Right lobe of liver (tissue), 4 donors: ENCODE measurements at regions not wholly inside any gene's neighbourhood (a gene's known extent, or its start where the extent isn't known, plus 50 kb on each side); places are given as distances from the start of the nearest gene placed in this dataset.

Source experiments
- POLR2A ChIP-seq: fragments of 450-650 bp; IDR thresholded peaks from one replicate; pipeline ENCODE4 v1.6.1; 2017; ENCODE audit warnings: antibody characterized with exemption, mild to moderate bottlenecking
- TF ChIP-seq, protein P1 (sequence below), 4 donors: fragments of 200-600 bp in 3 of 4; fragments of 450-650 bp in 1 of 4; IDR thresholded peaks; one replicate each; pipeline versions ENCODE4 v1.5.1 to v1.8.0; 2016 to 2022; ENCODE audit warnings: antibody characterized with exemption in 4 of 4, mild to moderate bottlenecking in 2 of 4
- donor health status: DM: no; HTN: no; CAD: no.
- donor health status: DM: no; HTN: no; CAD: no.
- donor health status: DM: no; HTN: yes; CAD: no.

DNA sequence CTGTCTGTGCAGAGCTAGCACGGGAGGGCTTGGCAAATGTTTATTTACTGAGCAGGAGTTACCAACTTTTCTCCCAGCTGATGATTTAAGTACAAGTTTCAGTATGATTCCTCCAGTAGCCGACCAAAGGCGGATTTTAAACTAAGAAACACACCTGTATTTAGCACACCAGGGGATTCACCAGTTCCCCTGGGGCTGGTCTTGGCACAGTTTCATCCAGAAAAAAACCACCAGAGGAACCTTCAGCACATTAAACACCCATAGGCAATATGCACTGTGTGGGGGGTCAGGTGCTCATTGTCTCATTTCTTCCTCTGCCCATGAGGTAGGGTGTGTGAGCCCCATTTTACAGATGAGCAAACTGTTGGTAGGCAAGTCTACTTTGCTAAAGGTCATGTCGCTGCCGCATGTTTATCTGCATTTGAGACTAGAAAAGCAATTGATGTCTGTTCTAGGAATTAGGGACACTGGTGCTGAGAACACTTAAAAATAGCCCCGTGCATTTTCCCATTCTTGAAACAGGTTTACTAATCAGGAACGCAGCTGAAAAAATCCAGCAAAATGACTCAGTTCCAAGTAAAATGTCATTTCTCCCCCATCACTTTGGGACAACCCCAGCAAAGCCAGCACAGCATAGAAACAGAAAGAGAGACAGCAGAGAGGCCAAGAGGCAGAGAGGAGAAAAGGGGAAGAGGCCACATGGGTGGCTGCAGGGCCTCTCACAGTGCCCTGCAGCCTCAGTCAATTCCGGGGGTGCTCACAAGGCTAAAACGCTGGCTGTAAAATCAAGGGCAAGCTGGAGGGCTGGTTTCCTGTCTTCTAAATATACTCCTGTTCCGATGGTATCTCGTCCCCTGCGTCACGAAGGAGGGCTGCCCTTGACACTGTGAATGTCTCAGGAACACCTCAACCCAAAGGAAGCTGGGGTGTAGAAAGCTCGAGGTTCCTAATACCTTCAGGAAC is 166.8 kb upstream of the ID2 start:
- TF ChIP-seq, protein P1, sequence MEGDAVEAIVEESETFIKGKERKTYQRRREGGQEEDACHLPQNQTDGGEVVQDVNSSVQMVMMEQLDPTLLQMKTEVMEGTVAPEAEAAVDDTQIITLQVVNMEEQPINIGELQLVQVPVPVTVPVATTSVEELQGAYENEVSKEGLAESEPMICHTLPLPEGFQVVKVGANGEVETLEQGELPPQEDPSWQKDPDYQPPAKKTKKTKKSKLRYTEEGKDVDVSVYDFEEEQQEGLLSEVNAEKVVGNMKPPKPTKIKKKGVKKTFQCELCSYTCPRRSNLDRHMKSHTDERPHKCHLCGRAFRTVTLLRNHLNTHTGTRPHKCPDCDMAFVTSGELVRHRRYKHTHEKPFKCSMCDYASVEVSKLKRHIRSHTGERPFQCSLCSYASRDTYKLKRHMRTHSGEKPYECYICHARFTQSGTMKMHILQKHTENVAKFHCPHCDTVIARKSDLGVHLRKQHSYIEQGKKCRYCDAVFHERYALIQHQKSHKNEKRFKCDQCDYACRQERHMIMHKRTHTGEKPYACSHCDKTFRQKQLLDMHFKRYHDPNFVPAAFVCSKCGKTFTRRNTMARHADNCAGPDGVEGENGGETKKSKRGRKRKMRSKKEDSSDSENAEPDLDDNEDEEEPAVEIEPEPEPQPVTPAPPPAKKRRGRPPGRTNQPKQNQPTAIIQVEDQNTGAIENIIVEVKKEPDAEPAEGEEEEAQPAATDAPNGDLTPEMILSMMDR (IDR thresholded peaks at IDR 0.05) = no peak
- TF ChIP-seq POLR2A = no peak
